Gastrocnemius medialis (tissue), 4 donors: ENCODE measurements at regions not wholly inside any gene's neighbourhood (a gene's known extent, or its start where the extent isn't known, plus 50 kb on each side); places are given as distances from the start of the nearest gene placed in this dataset.

Experiments used
- ATAC-seq, 2 donors: fragments of 150-250 bp; one replicate each; pipeline ENCODE4 v1.9.1; 2016
- DNase-seq, 2 donors: peaks; one replicate each; pipeline ENCODE4 v3.0.0-alpha.2; 2019
- H3K27ac ChIP-seq, 4 donors: fragments of 200-600 bp; sonication (generic); 1 replicate in 1 of 4; 2 replicates in 3 of 4; pipeline ENCODE4 v1.5.1; 2016 to 2018; ENCODE audit warnings: mild to moderate bottlenecking in 2 of 4, moderate library complexity in 1 of 4
- H3K27me3 ChIP-seq, 3 donors: fragments of 200-600 bp; sonication (generic) in 2 of 3; 1 replicate in 1 of 3; 2 replicates in 2 of 3; pipeline versions ENCODE4 v1.5.1 to v1.6.0; 2016 to 2019; ENCODE audit warnings: mild to moderate bottlenecking in 1 of 3, moderate library complexity in 1 of 3
- H3K36me3 ChIP-seq, 2 donors: fragments of 200-600 bp; sonication (generic) in 1 of 2; one replicate each; pipeline ENCODE4 v1.5.1; 2017 to 2018
- H3K4me1 ChIP-seq, 2 donors: fragments of 200-600 bp; sonication (generic) in 1 of 2; one replicate each; pipeline ENCODE4 v1.5.1; 2016 to 2017; ENCODE audit warnings: mild to moderate bottlenecking in 2 of 2
- H3K4me3 ChIP-seq, 4 donors: fragments of 200-600 bp; sonication (generic) in 3 of 4; 1 replicate in 1 of 4; 2 replicates in 3 of 4; pipeline ENCODE4 v1.5.1; 2016 to 2019; ENCODE audit warnings: mild to moderate bottlenecking in 2 of 4
- H3K9me3 ChIP-seq, 3 donors: fragments of 200-600 bp; sonication (generic) in 2 of 3; 1 replicate in 1 of 3; 2 replicates in 2 of 3; pipeline ENCODE4 v1.5.1; 2016 to 2019
- POLR2A ChIP-seq, 2 donors: fragments of 450-650 bp; IDR thresholded peaks; one replicate each; pipeline ENCODE4 v1.6.1; 2017; ENCODE audit warnings: antibody characterized with exemption in 2 of 2, mild to moderate bottlenecking in 2 of 2, moderate library complexity in 2 of 2
- in situ Hi-C, 4 donors: fragments of 200-750 bp; cut with MboI; loops; one replicate each; pipeline versions ENCODE4 v1.15.0 to v1.8.0; 2017; ENCODE audit warnings: low sequenced_read_pairs in 4 of 4
- intact Hi-C: fragments of 100-400 bp; cut with DNase I; formaldehyde crosslinking; loops from one replicate; pipeline ENCODE4 v1.15.1; 2023; ENCODE audit warnings: low total_unique reads
- TF ChIP-seq, protein P1 (sequence below), 5 experiments: fragments of 450-650 bp in 3 of 5; fragments of 200-600 bp in 2 of 5; sonication (generic) in 2 of 5; IDR thresholded peaks in 4 of 5; conservative IDR thresholded peaks in 1 of 5; 1 replicate in 4 of 5; 2 replicates in 1 of 5; pipeline ENCODE4 v1.5.1; 2016 to 2019; ENCODE audit warnings: antibody characterized with exemption in 5 of 5, mild to moderate bottlenecking in 3 of 5, moderate library complexity in 3 of 5

DNA sequence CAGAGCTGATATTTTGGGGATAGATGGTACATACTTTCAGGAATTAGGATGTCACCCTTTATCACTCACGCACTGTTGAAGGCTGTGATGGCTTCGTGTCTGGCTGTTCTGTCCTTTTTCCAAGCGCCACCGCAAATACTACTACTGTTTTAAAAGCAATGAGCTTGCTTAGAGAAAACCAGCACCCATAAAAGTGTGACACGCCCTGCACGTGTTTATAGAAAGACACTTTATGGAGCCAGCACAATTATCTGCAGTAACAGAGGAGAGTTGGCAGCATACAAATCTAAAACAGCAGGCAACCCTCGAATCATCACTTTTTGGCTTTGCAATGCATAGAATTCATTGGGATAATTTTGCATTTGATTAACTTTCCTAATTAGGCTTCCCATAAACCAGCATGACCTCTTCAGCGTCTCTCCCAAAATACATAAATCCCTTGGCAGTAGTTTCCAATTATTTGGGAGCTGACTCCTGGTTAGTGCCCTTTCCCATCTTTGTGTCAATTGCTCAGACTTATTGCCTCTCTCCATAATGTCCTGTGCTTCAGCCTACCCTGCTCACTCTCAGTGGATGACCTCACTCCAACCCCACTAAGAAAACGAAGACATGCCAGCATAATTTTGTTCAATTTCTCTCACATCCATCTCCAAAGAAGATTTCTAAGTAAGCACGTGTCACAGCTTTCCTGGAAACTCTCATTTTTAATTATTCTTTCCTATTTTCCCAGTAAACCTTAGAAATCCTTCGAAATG lies 118.7 kb upstream of the LARGE1 start:
- intact Hi-C loops, result no loop called here
- no peak for TF ChIP-seq POLR2A (IDR thresholded peaks at IDR 0.05)
- TF ChIP-seq, protein P1, sequence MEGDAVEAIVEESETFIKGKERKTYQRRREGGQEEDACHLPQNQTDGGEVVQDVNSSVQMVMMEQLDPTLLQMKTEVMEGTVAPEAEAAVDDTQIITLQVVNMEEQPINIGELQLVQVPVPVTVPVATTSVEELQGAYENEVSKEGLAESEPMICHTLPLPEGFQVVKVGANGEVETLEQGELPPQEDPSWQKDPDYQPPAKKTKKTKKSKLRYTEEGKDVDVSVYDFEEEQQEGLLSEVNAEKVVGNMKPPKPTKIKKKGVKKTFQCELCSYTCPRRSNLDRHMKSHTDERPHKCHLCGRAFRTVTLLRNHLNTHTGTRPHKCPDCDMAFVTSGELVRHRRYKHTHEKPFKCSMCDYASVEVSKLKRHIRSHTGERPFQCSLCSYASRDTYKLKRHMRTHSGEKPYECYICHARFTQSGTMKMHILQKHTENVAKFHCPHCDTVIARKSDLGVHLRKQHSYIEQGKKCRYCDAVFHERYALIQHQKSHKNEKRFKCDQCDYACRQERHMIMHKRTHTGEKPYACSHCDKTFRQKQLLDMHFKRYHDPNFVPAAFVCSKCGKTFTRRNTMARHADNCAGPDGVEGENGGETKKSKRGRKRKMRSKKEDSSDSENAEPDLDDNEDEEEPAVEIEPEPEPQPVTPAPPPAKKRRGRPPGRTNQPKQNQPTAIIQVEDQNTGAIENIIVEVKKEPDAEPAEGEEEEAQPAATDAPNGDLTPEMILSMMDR (IDR thresholded peaks at IDR 0.05 in 4 of 5, conservative IDR thresholded peaks at IDR 0.05 in 1 of 5), result no peak
- Histone ChIP-seq H3K4me3 (no peak overlapping the region), H3K4me1 (no peaks in the 10 kb centered on the region), H3K36me3 (no peaks in the 10 kb centered on the region), H3K27me3 (no peaks in the 10 kb centered on the region), H3K27ac (no peak overlapping the region), H3K9me3 (no peaks in the 10 kb centered on the region)
- DNase-seq (no peak), ATAC-seq (no peak)
- in situ Hi-C loops, result no loop called here

DNA sequence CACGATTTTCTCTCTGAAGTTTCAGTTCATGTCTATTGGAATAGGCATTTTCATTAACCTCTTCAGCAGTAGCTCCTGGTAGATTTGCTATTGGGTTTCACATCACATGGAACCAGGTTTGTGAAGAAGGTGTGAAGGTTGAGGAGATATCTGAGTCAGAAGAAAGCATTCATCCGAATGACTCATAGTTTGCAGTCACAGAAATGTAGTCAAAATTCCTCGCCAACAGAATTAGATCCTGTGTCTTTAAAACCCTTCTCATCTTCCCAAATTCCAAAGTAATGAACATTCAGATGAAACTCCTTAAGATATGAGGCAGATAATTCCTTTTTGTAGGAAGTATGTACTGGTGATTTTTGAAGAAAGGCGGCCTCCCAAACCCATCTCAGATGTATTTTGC lies 125.0 kb upstream of the LARGE1 start:
- in situ Hi-C loops, result loop anchor here in 1 of 4 donors (10.0 kb wide), 1 partner anchor 61 kb away; no protein-coding TSS in a partner anchor
- no peaks in the 10 kb centered on the region for H3K9me3 ChIP-seq
- H3K27ac ChIP-seq, result no peak overlapping the region
- no peaks in the 10 kb centered on the region for H3K36me3 ChIP-seq
- intact Hi-C loops, result no loop called here
- no peaks in the 10 kb centered on the region for H3K27me3 ChIP-seq
- no peak overlapping the region for H3K4me3 ChIP-seq
- ATAC-seq (no peak), DNase-seq (no peak)
- no peaks in the 10 kb centered on the region for H3K4me1 ChIP-seq
- TF ChIP-seq POLR2A (IDR thresholded peaks at IDR 0.05), result no peak
- TF ChIP-seq, protein P1 (IDR thresholded peaks at IDR 0.05 in 4 of 5, conservative IDR thresholded peaks at IDR 0.05 in 1 of 5), result no peak

DNA sequence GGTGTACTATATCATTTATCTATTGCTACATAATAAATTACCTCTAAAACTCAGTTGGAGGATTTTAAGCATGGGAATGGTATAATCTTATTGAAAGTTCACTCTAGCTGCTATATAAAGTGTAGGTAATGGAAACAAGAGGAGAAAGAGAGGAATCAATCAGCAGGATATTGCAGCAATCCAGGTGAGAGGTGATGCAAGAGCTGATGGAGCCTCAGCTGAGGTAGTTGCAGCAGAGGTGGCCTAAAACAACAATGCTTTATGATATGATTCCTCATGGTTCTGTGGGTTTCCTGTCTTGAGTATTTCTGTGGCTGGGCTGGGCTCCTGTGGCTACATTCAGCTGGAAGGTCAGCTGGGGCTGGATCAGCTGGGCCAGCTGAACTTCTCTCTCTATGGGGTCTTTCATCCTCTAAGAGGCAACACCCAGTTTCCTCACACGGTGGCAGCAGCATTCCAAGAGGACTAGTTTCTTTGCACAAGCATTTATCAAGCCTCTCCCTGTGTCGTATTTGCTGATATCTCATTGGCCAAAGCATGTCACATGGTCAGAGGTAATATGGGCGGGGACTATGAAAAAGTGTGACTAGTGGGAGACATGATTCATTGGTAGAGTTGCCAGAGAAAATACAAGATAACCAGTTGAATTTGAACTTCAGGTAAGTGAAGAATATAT lies 135.4 kb upstream of the LARGE1 start:
- in situ Hi-C loops (no loop called here), intact Hi-C loops (no loop called here)
- ATAC-seq, result no peak
- H3K36me3 ChIP-seq, result no peaks in the 10 kb centered on the region
- no peaks in the 10 kb centered on the region for H3K27me3 ChIP-seq
- H3K4me3 ChIP-seq, result no peak overlapping the region
- H3K27ac ChIP-seq, result no peak overlapping the region
- H3K9me3 ChIP-seq, result no peaks in the 10 kb centered on the region
- TF ChIP-seq POLR2A (IDR thresholded peaks at IDR 0.05), result no peak
- TF ChIP-seq, protein P1 (IDR thresholded peaks at IDR 0.05 in 4 of 5, conservative IDR thresholded peaks at IDR 0.05 in 1 of 5), result no peak
- no peaks in the 10 kb centered on the region for H3K4me1 ChIP-seq
- no peak for DNase-seq

DNA sequence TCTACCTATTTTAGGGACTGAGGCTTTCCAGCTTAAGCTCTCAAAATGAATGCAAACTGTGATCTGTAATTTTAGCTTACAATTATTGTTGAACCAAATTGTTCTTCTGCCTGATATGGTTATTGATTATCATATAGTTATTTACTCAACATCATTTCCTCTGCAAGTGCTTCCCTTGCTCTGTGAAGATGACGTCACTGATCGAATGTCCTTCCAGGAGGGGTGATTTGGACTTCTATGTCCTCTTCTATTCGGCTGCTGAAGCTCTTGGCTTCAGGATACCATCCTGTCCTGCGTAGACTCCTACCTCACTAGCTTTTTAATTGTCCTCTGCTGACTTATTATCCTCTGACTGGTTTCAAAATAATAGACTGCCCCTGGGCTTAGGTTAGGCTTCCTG lies 137.4 kb upstream of the LARGE1 start:
- TF ChIP-seq POLR2A (IDR thresholded peaks at IDR 0.05), result no peak
- TF ChIP-seq, protein P1 (IDR thresholded peaks at IDR 0.05 in 4 of 5, conservative IDR thresholded peaks at IDR 0.05 in 1 of 5), result no peak
- DNase-seq (no peak), ATAC-seq (no peak)
- no peaks in the 10 kb centered on the region for H3K4me1 ChIP-seq
- in situ Hi-C loops, result no loop called here
- H3K9me3 ChIP-seq, result no peaks in the 10 kb centered on the region
- H3K4me3 ChIP-seq, result no peak overlapping the region
- no peaks in the 10 kb centered on the region for H3K27me3 ChIP-seq
- no peak overlapping the region for H3K27ac ChIP-seq
- H3K36me3 ChIP-seq, result no peaks in the 10 kb centered on the region
- intact Hi-C loops, result no loop called here
